ENCODE measurements at regions not wholly inside any gene's neighbourhood (a gene's known extent, or its start where the extent isn't known, plus 50 kb on each side); places are given as distances from the start of the nearest gene placed in this dataset.

DNA sequence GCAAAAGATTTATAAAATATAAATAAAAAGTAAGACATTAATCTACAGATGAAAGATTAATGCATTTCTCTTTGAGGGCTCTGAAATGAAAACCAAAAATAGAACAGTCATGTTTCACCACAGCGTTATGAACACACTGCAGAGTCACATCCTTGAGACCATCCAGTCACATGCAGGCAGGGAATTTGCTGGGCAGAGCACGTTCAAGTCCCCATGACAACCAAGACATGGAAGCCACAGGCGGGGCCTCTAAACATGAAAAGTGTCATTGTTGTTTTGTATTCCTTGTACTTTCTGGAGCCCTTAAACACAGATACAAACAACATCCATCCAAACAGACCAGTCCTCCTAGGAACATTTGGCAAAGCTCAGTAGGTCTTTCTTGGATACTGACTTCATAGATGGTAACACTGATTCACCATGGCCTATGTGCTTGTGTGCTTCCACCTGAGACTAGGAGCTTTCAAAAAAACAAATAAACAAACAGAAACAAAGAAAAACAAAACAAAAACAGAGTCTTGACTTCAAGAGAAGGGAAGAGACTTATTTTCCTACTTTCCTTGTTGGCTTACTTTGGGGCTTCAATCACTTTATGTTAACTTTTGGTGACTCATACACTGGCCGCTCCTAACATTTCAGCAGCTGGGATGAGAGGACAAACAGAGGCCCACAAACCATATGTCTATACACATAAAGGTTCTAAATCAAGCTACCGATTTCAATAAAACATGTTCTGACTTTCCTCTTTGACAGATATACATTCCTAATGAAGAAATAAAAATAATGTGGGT lies 99.5 kb upstream of the CCDC85A start:
- H3K4me3 ChIP-seq (ENCODE audit: low read length): no peak overlapping the region
- DNase-seq (ENCODE audit: low read depth, low spot score): no peak

GRCh38 chr2:56086336-56086735 lies 97.5 kb upstream of the CCDC85A start:
- H3K4me3 ChIP-seq (ENCODE audit: low read length): no peak overlapping the region
- no peak for DNase-seq (ENCODE audit: low read depth, low spot score)

DNA sequence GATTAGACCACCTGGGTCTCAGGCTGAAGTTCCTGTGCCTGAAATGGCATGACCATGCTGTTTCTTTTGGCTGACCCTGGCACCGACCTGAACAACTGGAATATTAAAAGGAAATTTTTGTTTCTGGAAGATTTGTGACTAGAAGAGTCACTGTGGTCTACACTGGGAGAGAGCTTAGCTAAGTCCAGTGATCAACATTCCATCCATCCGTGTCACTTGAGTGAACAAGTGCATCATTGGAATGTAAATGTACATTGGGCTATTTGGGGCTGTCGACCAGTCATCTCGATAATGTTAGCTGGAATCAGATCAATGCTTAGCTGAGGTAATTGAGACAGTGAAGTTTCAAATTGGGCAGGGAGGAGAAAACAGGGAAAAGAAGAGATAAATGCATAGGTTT lies 95.4 kb upstream of the CCDC85A start:
- H3K4me3 ChIP-seq (ENCODE audit: low read length): no peak overlapping the region
- no peak for DNase-seq (ENCODE audit: low read depth, low spot score)

- no peak for DNase-seq (ENCODE audit: low read depth, low spot score)
Measured at GRCh38 chr2:56089931-56090330, 93.9 kb upstream of the CCDC85A start.

GRCh38 chr2:56099963-56100362 lies 83.8 kb upstream of the CCDC85A start:
- DNase-seq (ENCODE audit: low read depth, low spot score): no peak
- no peak overlapping the region for H3K4me3 ChIP-seq (ENCODE audit: low read length)

More at GRCh38 chr2:56089931-56090330, 93.9 kb upstream of the CCDC85A start:
- H3K4me3 ChIP-seq (ENCODE audit: low read length): no peak overlapping the region

DNA sequence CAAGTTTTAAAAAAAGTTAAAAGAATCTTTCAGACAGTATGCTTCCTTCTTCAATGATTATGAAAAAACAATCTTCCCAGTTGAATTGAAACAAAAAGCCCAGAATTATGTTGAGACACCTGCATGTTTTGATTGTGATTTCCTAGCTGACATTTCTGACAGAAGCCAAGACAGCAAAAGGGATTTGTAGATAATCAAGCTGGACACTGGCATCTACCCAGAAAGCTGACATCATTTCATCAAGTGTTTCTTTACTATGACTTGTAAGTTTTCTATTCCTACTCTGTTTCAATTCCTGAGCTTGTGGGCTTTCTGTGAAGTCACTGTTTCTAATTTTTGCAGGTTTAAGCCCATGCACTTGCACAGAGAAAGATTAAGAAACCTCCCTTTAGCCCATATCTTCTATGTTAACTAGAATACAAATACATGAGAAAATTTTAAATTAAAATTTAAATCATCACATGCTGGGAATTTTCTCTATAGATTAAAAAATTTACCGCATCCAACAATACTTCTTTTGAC lies 82.9 kb upstream of the CCDC85A start:
- DNase-seq (ENCODE audit: low read depth, low spot score): no peak
- no peak overlapping the region for H3K4me3 ChIP-seq (ENCODE audit: low read length)

DNA sequence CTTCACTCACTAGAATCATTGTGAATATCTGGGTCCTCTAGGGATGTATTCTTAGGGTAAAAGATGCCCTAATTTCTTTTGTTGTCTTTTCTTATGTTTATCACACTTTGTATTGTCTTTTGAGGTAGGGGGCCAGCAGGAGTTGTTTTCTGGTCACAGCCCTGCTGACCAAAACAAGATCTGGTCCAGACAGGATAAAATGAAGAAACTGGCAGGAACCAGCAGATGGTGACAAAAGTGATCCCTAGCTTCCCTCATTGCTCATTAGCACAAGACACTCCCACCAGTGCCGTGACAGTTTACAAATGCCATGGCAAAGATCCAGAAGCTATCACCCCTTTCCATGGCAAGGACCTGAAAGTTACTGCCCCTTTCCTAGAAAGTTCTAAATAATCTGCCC lies 81.7 kb upstream of the CCDC85A start:
- no peak overlapping the region for H3K4me3 ChIP-seq (ENCODE audit: low read length)

GRCh38 chr2:56102866-56103265 lies 80.9 kb upstream of the CCDC85A start:
- no peak overlapping the region for H3K4me3 ChIP-seq (ENCODE audit: low read length)
- DNase-seq (ENCODE audit: low read depth, low spot score): no peak

More for the DNA sequence above, 81.7 kb upstream of the CCDC85A start:
- DNase-seq (ENCODE audit: low read depth, low spot score): no peak

- no peak for DNase-seq (ENCODE audit: low read depth, low spot score)
- H3K4me3 ChIP-seq (ENCODE audit: low read length): no peak overlapping the region
Measured at GRCh38 chr2:56104962-56105361, 78.8 kb upstream of the CCDC85A start.

- no peak for DNase-seq (ENCODE audit: low read depth, low spot score)
- H3K4me3 ChIP-seq (ENCODE audit: low read length): no peak overlapping the region
Measured at GRCh38 chr2:56107502-56108220, 76.1 kb upstream of the CCDC85A start.

DNA sequence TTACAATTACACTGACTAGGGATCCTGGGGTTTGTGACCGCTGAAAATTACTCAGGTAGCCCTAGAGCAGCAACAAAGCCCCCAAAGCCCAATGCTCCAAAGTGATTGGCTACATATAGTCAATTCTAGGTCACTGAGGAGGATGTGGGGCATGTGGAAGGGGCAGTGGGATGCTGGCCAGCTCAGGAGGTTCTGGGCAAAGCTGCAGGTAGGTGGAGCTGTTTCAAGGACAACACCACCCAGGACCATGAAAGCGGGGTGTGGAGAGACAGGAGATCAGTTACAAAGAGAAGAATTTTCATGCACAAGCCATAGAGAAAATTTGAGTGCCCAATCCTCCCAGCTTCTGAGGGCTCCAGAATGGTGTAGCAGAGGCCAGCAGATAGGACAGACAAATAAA lies 75.0 kb upstream of the CCDC85A start:
- no peak for DNase-seq (ENCODE audit: low read depth, low spot score)
- H3K4me3 ChIP-seq (ENCODE audit: low read length): no peak overlapping the region

GRCh38 chr2:56109994-56110393 lies 73.8 kb upstream of the CCDC85A start:
- no peak for DNase-seq (ENCODE audit: low read depth, low spot score)

DNA sequence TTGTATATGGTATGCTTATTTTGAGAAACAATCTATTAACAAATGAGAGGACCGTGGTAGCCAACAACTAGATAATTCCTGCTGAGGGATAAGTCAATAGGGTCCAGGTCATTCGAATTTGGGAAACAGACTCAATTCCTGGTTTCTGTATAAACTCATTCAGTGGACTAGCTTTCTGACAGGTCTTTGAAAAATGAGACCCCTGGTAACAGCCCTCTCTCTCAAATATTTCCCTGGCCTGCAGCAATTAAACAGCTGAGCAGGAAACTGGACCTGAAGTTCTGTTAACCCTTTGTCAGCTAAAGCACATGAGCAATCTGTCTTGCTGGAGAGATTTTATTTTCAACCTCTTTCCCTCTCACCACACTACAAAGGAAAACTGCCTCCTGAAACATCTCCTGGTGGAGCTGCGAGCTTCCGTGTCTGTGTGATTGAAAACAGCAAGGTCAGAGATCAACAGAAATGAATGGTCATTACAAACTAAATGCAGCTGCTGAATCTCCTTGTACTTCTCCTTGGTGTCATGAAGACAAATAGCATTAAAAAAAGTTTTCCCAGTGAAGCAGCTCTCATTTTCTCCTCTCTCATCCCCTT lies 70.3 kb upstream of the CCDC85A start:
- H3K4me3 ChIP-seq (ENCODE audit: low read length): no peak overlapping the region
- DNase-seq (ENCODE audit: low read depth, low spot score): no peak

More at GRCh38 chr2:56109994-56110393, 73.8 kb upstream of the CCDC85A start:
- H3K4me3 ChIP-seq (ENCODE audit: low read length): no peak overlapping the region

- H3K4me3 ChIP-seq (ENCODE audit: low read length): no peak overlapping the region
Measured at GRCh38 chr2:56117764-56118163, 66.0 kb upstream of the CCDC85A start.

GRCh38 chr2:56118474-56118873 lies 65.3 kb upstream of the CCDC85A start:
- DNase-seq (ENCODE audit: low read depth, low spot score): no peak
- no peak overlapping the region for H3K4me3 ChIP-seq (ENCODE audit: low read length)

More at GRCh38 chr2:56117764-56118163, 66.0 kb upstream of the CCDC85A start:
- DNase-seq (ENCODE audit: low read depth, low spot score): no peak

GRCh38 chr2:56121995-56122394 lies 61.8 kb upstream of the CCDC85A start:
- H3K4me3 ChIP-seq (ENCODE audit: low read length): no peak overlapping the region
- DNase-seq (ENCODE audit: low read depth, low spot score): no peak

DNA sequence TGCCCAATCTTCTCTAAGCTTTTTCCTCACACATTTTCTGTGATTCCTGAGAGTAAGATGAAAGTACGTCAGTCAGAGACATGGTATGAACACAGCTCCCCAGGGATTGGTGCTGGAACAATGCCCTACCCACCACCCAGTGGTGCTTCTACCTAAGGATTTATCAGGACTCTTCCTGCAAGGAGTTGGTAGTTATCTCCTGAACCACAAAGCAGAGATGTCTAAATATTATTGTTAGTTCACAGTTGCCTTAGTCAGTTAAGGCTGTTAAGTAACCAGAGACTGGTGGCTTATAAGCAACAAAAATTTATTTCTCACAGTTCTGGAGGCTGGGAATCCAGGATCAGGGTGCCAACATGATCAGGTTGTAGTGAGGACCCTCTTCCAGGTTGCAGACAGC lies 60.3 kb upstream of the CCDC85A start:
- H3K4me3 ChIP-seq (ENCODE audit: low read length): no peak overlapping the region
- no peak for DNase-seq (ENCODE audit: low read depth, low spot score)

DNA sequence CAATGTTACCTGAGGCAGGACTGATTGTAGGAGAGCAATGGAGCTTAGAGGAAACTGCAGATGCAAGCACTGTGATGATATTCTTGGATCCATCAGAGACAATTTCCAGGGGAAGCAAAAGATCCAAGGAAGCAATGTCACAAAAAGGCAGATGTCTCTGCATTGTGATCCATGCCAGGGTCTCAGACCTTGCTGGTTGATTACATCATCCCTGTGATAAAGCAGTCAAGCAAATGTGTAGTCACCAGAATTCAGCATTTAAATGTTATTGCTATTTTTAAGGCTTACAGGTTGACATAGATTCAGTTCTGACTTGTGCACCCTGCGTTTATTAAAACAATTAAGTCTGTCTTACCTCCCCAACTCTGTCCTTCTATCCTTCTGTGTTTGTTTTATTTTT lies 56.8 kb upstream of the CCDC85A start:
- no peak overlapping the region for H3K4me3 ChIP-seq (ENCODE audit: low read length)
- DNase-seq (ENCODE audit: low read depth, low spot score): no peak

DNA sequence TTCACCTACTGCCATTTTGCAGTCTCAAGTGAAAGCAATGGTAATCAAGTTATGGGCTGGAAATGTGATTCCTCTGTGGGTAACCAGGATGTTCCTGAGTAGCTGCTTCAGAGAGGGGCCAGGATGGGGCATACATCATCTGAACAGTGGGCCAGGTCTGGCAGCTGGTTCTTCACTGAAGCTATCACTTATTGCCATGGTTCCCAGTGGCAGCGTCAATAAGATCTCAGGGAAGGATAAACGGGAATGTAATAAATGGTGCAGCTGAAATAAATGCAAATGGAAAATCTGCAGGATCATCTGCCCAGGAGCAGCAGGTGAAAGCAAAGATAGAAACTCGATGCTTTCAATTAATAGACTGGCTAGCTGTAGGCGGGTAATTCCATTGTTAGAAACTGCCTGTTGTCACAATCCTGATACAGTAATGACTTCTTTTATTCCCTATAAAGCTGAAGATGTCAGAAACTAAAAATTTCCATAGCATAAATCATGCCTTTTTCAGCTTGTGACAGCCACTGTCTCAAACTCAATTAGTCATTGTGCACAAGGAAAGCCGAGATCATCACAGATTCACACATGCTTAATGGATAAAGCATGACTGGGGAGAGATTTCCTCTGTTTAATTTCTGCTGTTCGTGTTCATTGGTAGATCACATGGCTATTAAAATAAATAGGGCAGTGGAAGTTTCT lies 56.2 kb upstream of the CCDC85A start:
- DNase-seq (ENCODE audit: low read depth, low spot score): no peak
- no peak overlapping the region for H3K4me3 ChIP-seq (ENCODE audit: low read length)

All from Jurkat, Clone E6-1 (cell line).